Endothelial cell of umbilical vein (primary cell): ENCODE measurements at regions not wholly inside any gene's neighbourhood (a gene's known extent, or its start where the extent isn't known, plus 50 kb on each side); places are given as distances from the start of the nearest gene placed in this dataset.

Experiments used
- BruUV-seq: library from RNA; stranded (reverse); fragments of 400-500 nt; replicated peaks from 2 replicates; lab custom pipeline; 2021; lab: Mats Ljungman, UMichigan
- CTCF ChIA-PET: fragments of 300-600, 350-600 bp; sonication (Branson Sonifier 250); formaldehyde crosslinking; loops from one replicate; lab custom pipeline; 2021; ENCODE audit warnings: antibody characterized with exemption, inconsistent platforms; lab: Charles Lee
- POLR2A ChIA-PET: fragments of 300-600, 350-600 bp; sonication (Branson Sonifier 250); formaldehyde crosslinking; loops from one replicate; lab custom pipeline; 2021; ENCODE audit warnings: antibody characterized with exemption, inconsistent platforms; lab: Charles Lee
- DNase-seq: peaks from one replicate; pipeline ENCODE4 v3.0.0-alpha.2; 2011; ENCODE audit warnings: low read depth, low spot score
- FAIRE-seq: peaks from 2 replicates; lab custom pipeline; 2011; peaks lifted over from hg19 to GRCh38; lab: Jason Lieb, UNC
- H2AFZ ChIP-seq: 2 replicates; pipeline ENCODE4 v1.6.0; 2012; ENCODE audit warnings: low read depth, low read length, control low read depth, inconsistent platforms
- H3K27ac ChIP-seq: 2 replicates; pipeline ENCODE4 v1.5.1; 2011; ENCODE audit warnings: low read depth, mild to moderate bottlenecking, control low read depth, low read length, moderate library complexity; ENCODE audit not compliant: insufficient read depth
- H3K27me3 ChIP-seq, 2 experiments: 2 replicates each; pipeline versions ENCODE4 v1.6.0 to v1.6.1; 2011; ENCODE audit warnings: low read length in 2 of 2, mixed read lengths in 1 of 2; ENCODE audit not compliant: control insufficient read depth in 2 of 2, insufficient read depth in 2 of 2
- H3K36me3 ChIP-seq, 2 experiments: 2 replicates in 1 of 2; 3 replicates in 1 of 2; pipeline ENCODE4 v1.5.1; 2011; ENCODE audit warnings: low read length in 2 of 2, mild to moderate bottlenecking in 1 of 2, moderate library complexity in 1 of 2; ENCODE audit not compliant: control insufficient read depth in 2 of 2, insufficient read depth in 2 of 2; ENCODE audit errors: extremely low read depth in 1 of 2
- H3K4me1 ChIP-seq: 3 replicates; pipeline ENCODE4 v1.5.1; 2011; ENCODE audit warnings: mild to moderate bottlenecking, low read length; ENCODE audit not compliant: control insufficient read depth, insufficient read depth; ENCODE audit errors: extremely low read depth
- H3K4me2 ChIP-seq: 2 replicates; pipeline ENCODE4 v1.6.1; 2011; ENCODE audit warnings: low read length, control low read depth, mixed read lengths; ENCODE audit not compliant: insufficient read depth
- H3K4me3 ChIP-seq, 3 experiments: fragments of 200-600 bp in 1 of 3; sonication (generic), shearing (Covaris generic) in 1 of 3; replicated peaks in 1 of 3; 2 replicates each; pipeline ENCODE4 v1.5.1; 2011 to 2016; ENCODE audit warnings: control low read depth in 3 of 3, low read length in 3 of 3, mild to moderate bottlenecking in 2 of 3, inconsistent platforms in 1 of 3, low read depth in 1 of 3, moderate library complexity in 1 of 3; ENCODE audit not compliant: insufficient read depth in 1 of 3
- H3K79me2 ChIP-seq: 2 replicates; pipeline ENCODE4 v1.6.0; 2012; ENCODE audit warnings: low read length, inconsistent platforms; ENCODE audit not compliant: control insufficient read depth, insufficient read depth
- H3K9ac ChIP-seq: replicated peaks from 2 replicates; pipeline ENCODE3; 2011; ENCODE audit warnings: low read length, control low read depth; ENCODE audit not compliant: insufficient read depth; ENCODE audit errors: extremely low read depth
- H3K9me1 ChIP-seq: replicated peaks from 3 replicates; pipeline ENCODE4 v1.6.0; 2011; ENCODE audit warnings: mild to moderate bottlenecking, low read length; ENCODE audit not compliant: control insufficient read depth, insufficient read depth; ENCODE audit errors: extremely low read depth
- H3K9me3 ChIP-seq: replicated peaks from 2 replicates; pipeline ENCODE4 v1.5.1; 2012; ENCODE audit warnings: low read length, inconsistent platforms; ENCODE audit not compliant: control insufficient read depth, insufficient read depth
- H4K20me1 ChIP-seq: replicated peaks from 2 replicates; pipeline ENCODE3; 2011; ENCODE audit warnings: mild to moderate bottlenecking, low read length; ENCODE audit not compliant: control insufficient read depth, insufficient read depth; ENCODE audit errors: extremely low read depth
- CTCF ChIP-seq, 2 donors: IDR thresholded peaks; 1 replicate in 1 of 2; 2 replicates in 1 of 2; pipeline ENCODE4 v1.5.1; 2011; ENCODE audit warnings: low read length in 2 of 2, mild to moderate bottlenecking in 2 of 2, moderate library complexity in 2 of 2, control low read depth in 1 of 2, inconsistent platforms in 1 of 2, low read depth in 1 of 2; ENCODE audit not compliant: insufficient read depth in 1 of 2; ENCODE audit errors: extremely low read depth in 1 of 2
- EZH2 ChIP-seq: IDR thresholded peaks from 2 replicates; pipeline ENCODE4 v1.6.1; 2012; ENCODE audit warnings: borderline replicate concordance, low read depth, mild to moderate bottlenecking, moderate library complexity, low read length, inconsistent platforms; ENCODE audit not compliant: severe bottlenecking
- FOS ChIP-seq: IDR thresholded peaks from 2 replicates; pipeline ENCODE4 v1.6.1; 2011; ENCODE audit warnings: mild to moderate bottlenecking, low read length, moderate library complexity, borderline replicate concordance; ENCODE audit not compliant: insufficient read depth
- GATA2 ChIP-seq: IDR thresholded peaks from 2 replicates; pipeline ENCODE4 v1.7.0; 2011; ENCODE audit warnings: low read depth, mild to moderate bottlenecking, moderate library complexity, mixed read lengths, low read length; ENCODE audit not compliant: insufficient read length, insufficient read depth
- JUN ChIP-seq: IDR thresholded peaks from 2 replicates; pipeline ENCODE4 v1.6.1; 2011; ENCODE audit warnings: borderline replicate concordance, low read depth; ENCODE audit not compliant: insufficient read length, insufficient read depth
- MAX ChIP-seq: IDR thresholded peaks from 2 replicates; pipeline ENCODE4 v1.6.1; 2011; ENCODE audit not compliant: insufficient read depth, insufficient read length
- MYC ChIP-seq: IDR thresholded peaks from one replicate; pipeline ENCODE4 v1.6.1; 2011; ENCODE audit warnings: mild to moderate bottlenecking, low read depth, low read length
- POLR2A ChIP-seq: IDR thresholded peaks from 2 replicates; pipeline ENCODE4 v1.6.1; 2012; ENCODE audit warnings: low read depth, mild to moderate bottlenecking, control low read depth, low read length
- POLR2AphosphoS5 ChIP-seq: IDR thresholded peaks from 2 replicates; pipeline ENCODE4 v1.6.1; 2012; ENCODE audit warnings: low read depth, mild to moderate bottlenecking, control low read depth, low read length, moderate library complexity; ENCODE audit not compliant: insufficient read depth
- dilution Hi-C: fragments of 300-500 bp; cut with MboI; formaldehyde crosslinking; loops from one replicate; pipeline ENCODE4 v1.15.0; 2019; ENCODE audit warnings: low sequenced_read_pairs; ENCODE audit not compliant: extremely low pct_ligation_motif_present
- intact Hi-C: fragments of 100-400 bp; cut with micrococcal nuclease; formaldehyde crosslinking; loops from one replicate; pipeline ENCODE4 v1.10.0; 2022

GRCh38 chr11:69954756-69955155 is 123.4 kb upstream of the ANO1 start:
- ChIA-PET POLR2A (no interaction called here), CTCF (no interaction called here)
- no peaks in the 10 kb centered on the region for H3K27me3 ChIP-seq
- FAIRE-seq (no peak), DNase-seq (no peak)
- intact Hi-C loops (no loop called here), dilution Hi-C loops (no loop called here)
- H3K4me1 ChIP-seq, result peaks cover 4% of the 10 kb centered on the region
- no peaks in the 10 kb centered on the region for H3K79me2 ChIP-seq
- no peaks in the 10 kb centered on the region for H4K20me1 ChIP-seq
- TF ChIP-seq EZH2, result no peak
- TF ChIP-seq JUN, result no peak
- no peak for TF ChIP-seq POLR2A
- TF ChIP-seq POLR2AphosphoS5, result no peak
- no peak for TF ChIP-seq CTCF (IDR thresholded peaks at IDR 0.05; ENCODE audit: extremely low read depth in 1 of 2, insufficient read depth in 1 of 2, low read depth in 1 of 2, low read length in 2 of 2)
- no peak for TF ChIP-seq FOS
- TF ChIP-seq MYC, result no peak
- no peak for TF ChIP-seq GATA2
- TF ChIP-seq MAX, result no peak
- no peak overlapping the region for H3K4me2 ChIP-seq
- H3K9me3 ChIP-seq, result no peaks in the 10 kb centered on the region
- H3K9ac ChIP-seq, result no peak overlapping the region
- BruUV-seq, result no TSS peak
- no peak overlapping the region for H3K27ac ChIP-seq
- no peak overlapping the region for H3K4me3 ChIP-seq
- H2AFZ ChIP-seq, result no peak overlapping the region
- H3K36me3 ChIP-seq, result no peaks in the 10 kb centered on the region
- no peaks in the 10 kb centered on the region for H3K9me1 ChIP-seq
